RWPE1 (cell line): ENCODE measurements at regions not wholly inside any gene's neighbourhood (a gene's known extent, or its start where the extent isn't known, plus 50 kb on each side); places are given as distances from the start of the nearest gene placed in this dataset.
"Not testable (repeated sequence)": the region's sequence is repeated elsewhere in the genome, so short reads cannot be mapped to it uniquely, and the experiment has no call there.

Source experiments
- CTCF ChIA-PET: fragments of 350-600 bp; sonication (Branson Sonifier 250); formaldehyde crosslinking; extraction: SDS; loops from one replicate; lab custom pipeline; 2021; lab: Yijun Ruan, JAX
- POLR2A ChIA-PET: fragments of 400-600 bp; formaldehyde crosslinking; extraction: SDS; loops from one replicate; lab custom pipeline; 2020; ENCODE audit warnings: antibody characterized with exemption; ENCODE audit not compliant: low non-redundant PET; lab: Yijun Ruan, JAX
- DNase-seq: peaks from one replicate; pipeline ENCODE4 v3.0.0; 2012; ENCODE audit warnings: low spot score
- H3K27ac ChIP-seq: fragments of 450-650 bp; 2 replicates; pipeline ENCODE4 v1.5.1; 2017
- CTCF ChIP-seq: fragments of 450-650 bp; conservative IDR thresholded peaks from 2 replicates; pipeline ENCODE4 v1.5.1; 2017; ENCODE audit warnings: low read depth, mild to moderate bottlenecking

GRCh38 chr12:131570596-131570995 lies 140.3 kb upstream of the SFSWAP start:
- no peak for DNase-seq
- H3K27ac ChIP-seq, result no peak overlapping the region
- ChIA-PET CTCF (no interaction called here), POLR2A (no interaction called here)
- TF ChIP-seq CTCF, result no peak

- no peak for DNase-seq
- no peak overlapping the region for H3K27ac ChIP-seq
- ChIA-PET POLR2A (no interaction called here), CTCF (no interaction called here)
- no peak for TF ChIP-seq CTCF
These were observed 139.1 kb upstream of the SFSWAP start for GRCh38 chr12:131571827-131572226.

- CTCF ChIA-PET, result no interaction called here
- TF ChIP-seq CTCF, result no peak
- no peak overlapping the region for H3K27ac ChIP-seq
- POLR2A ChIA-PET, result no interaction called here
- DNase-seq, result no peak
These were observed 138.3 kb upstream of the SFSWAP start for GRCh38 chr12:131572626-131573025.

GRCh38 chr12:131573631-131574394 lies 137.1 kb upstream of the SFSWAP start:
- TF ChIP-seq CTCF, result no peak
- no peak for DNase-seq
- ChIA-PET POLR2A (no interaction called here), CTCF (interaction anchor here (0.5 kb wide), 1 partner anchor 438 kb away, joined by 4 read pairs; no protein-coding TSS in a partner anchor)
- H3K27ac ChIP-seq, result no peak overlapping the region

- ChIA-PET CTCF (interaction anchor here (0.5 kb wide), 1 partner anchor 438 kb away, joined by 4 read pairs; no protein-coding TSS in a partner anchor), POLR2A (no interaction called here)
- TF ChIP-seq CTCF, result no peak
- DNase-seq, result no peak
- H3K27ac ChIP-seq, result no peak overlapping the region
These were observed 136.5 kb upstream of the SFSWAP start for GRCh38 chr12:131574395-131574771.

GRCh38 chr12:131575371-131575770 lies 135.5 kb upstream of the SFSWAP start:
- POLR2A ChIA-PET, result no interaction called here

GRCh38 chr12:131576734-131577133 lies 134.2 kb upstream of the SFSWAP start:
- DNase-seq, POLR2A ChIA-PET, H3K27ac ChIP-seq, CTCF ChIA-PET: not testable (repeated sequence)

More at GRCh38 chr12:131575371-131575770, 135.5 kb upstream of the SFSWAP start:
- H3K27ac ChIP-seq, result no peak overlapping the region
- no peak for TF ChIP-seq CTCF
- CTCF ChIA-PET, result no interaction called here
- no peak for DNase-seq
